Mucosa of descending colon (tissue), 3 donors: ENCODE measurements at regions not wholly inside any gene's neighbourhood (a gene's known extent, or its start where the extent isn't known, plus 50 kb on each side); places are given as distances from the start of the nearest gene placed in this dataset.

Source experiments
- ATAC-seq: fragments of 200-7000 bp; cut with Tn5 transposase; one replicate; pipeline ENCODE4 v1.9.1; 2020; ENCODE audit warnings: mild to moderate bottlenecking, moderate library complexity
- DNase-seq, 3 donors: peaks; one replicate each; pipeline ENCODE4 v3.0.0-alpha.2; 2020
- H3K36me3 ChIP-seq: fragments of 200-600 bp; one replicate; pipeline ENCODE4 v1.8.0; 2021; ENCODE audit warnings: low read depth, mild to moderate bottlenecking
- H3K4me1 ChIP-seq: fragments of 200-600 bp; one replicate; pipeline ENCODE4 v1.8.0; 2021; ENCODE audit warnings: low read depth, mild to moderate bottlenecking
- H3K4me3 ChIP-seq: fragments of 200-600 bp; one replicate; pipeline ENCODE4 v1.8.0; 2021; ENCODE audit warnings: mild to moderate bottlenecking
- H3K9me3 ChIP-seq: fragments of 200-600 bp; one replicate; pipeline ENCODE4 v1.8.0; 2021; ENCODE audit warnings: mild to moderate bottlenecking
- CTCF ChIP-seq: fragments of 200-600 bp; IDR thresholded peaks from one replicate; pipeline ENCODE4 v1.8.0; 2022; ENCODE audit warnings: antibody characterized with exemption, mild to moderate bottlenecking
- intact Hi-C, 2 donors: fragments of 100-400 bp; cut with DNase I in 1 of 2; cut with micrococcal nuclease in 1 of 2; formaldehyde crosslinking; loops; one replicate each; pipeline versions ENCODE4 v1.11.0 to v1.11.1; 2022; cut with DNase I, micrococcal nuclease
- donor health status: DM: no; HTN: no; CAD: no; lungs with moderate emphysema.
- donor health status: DM: no; HTN: no; CAD: no.
- donor health status: DM: no; HTN: yes; CAD: no.

- DNase-seq (no peak), ATAC-seq (no peak)
- no peak overlapping the region for H3K4me3 ChIP-seq
- H3K9me3 ChIP-seq: no peaks in the 10 kb centered on the region
- no peaks in the 10 kb centered on the region for H3K36me3 ChIP-seq
- intact Hi-C loops: loop anchor here in 1 of 2 donors (5.0 kb wide), 1 partner anchor 177 kb away; no protein-coding TSS in a partner anchor
- no peak for TF ChIP-seq CTCF
- H3K4me1 ChIP-seq: peaks cover 15% of the 10 kb centered on the region
Observed at GRCh38 chr20:59403962-59404314, 103.5 kb downstream of the EDN3 start.

- peaks cover 15% of the 10 kb centered on the region for H3K4me1 ChIP-seq
- intact Hi-C loops: loop anchor here in 1 of 2 donors (5.0 kb wide), 1 partner anchor 177 kb away; no protein-coding TSS in a partner anchor
- H3K36me3 ChIP-seq: no peaks in the 10 kb centered on the region
- DNase-seq (no peak), ATAC-seq (no peak)
- TF ChIP-seq CTCF: no peak
- no peaks in the 10 kb centered on the region for H3K9me3 ChIP-seq
- no peak overlapping the region for H3K4me3 ChIP-seq
Observed at GRCh38 chr20:59404749-59405148, 104.3 kb downstream of the EDN3 start.

- no peaks in the 10 kb centered on the region for H3K36me3 ChIP-seq
- H3K9me3 ChIP-seq: no peaks in the 10 kb centered on the region
- peaks cover 15% of the 10 kb centered on the region for H3K4me1 ChIP-seq
- DNase-seq: no peak
- TF ChIP-seq CTCF: no peak
- intact Hi-C loops: no loop called here
- ATAC-seq: no peak
- no peak overlapping the region for H3K4me3 ChIP-seq
Observed at GRCh38 chr20:59405226-59406200, 105.1 kb downstream of the EDN3 start.

- Histone ChIP-seq H3K4me1 (peaks cover 15% of the 10 kb centered on the region), H3K9me3 (no peaks in the 10 kb centered on the region), H3K4me3 (no peak overlapping the region), H3K36me3 (no peaks in the 10 kb centered on the region)
- ATAC-seq: no peak
- no peak for TF ChIP-seq CTCF
- DNase-seq: no peak
- intact Hi-C loops: no loop called here
Observed at GRCh38 chr20:59406446-59406845, 106.0 kb downstream of the EDN3 start.

- intact Hi-C loops: no loop called here
- DNase-seq (no peak), ATAC-seq (no peak)
- no peak for TF ChIP-seq CTCF
- H3K4me3 ChIP-seq: no peak overlapping the region
- no peaks in the 10 kb centered on the region for H3K9me3 ChIP-seq
- H3K4me1 ChIP-seq: no peaks in the 10 kb centered on the region
- H3K36me3 ChIP-seq: no peaks in the 10 kb centered on the region
Observed at GRCh38 chr20:59411170-59411569, 110.8 kb downstream of the EDN3 start.
